H1 (cell line): ENCODE measurements at regions not wholly inside any gene's neighbourhood (a gene's known extent, or its start where the extent isn't known, plus 50 kb on each side); places are given as distances from the start of the nearest gene placed in this dataset.

Source experiments
- CTCF ChIA-PET: fragments of 300-600 bp; sonication (Branson Sonifier 250); formaldehyde crosslinking; loops from one replicate; lab custom pipeline; 2021; ENCODE audit not compliant: partially characterized antibody; lab: Charles Lee
- POLR2A ChIA-PET: fragments of 300-600 bp; sonication (Branson Sonifier 250); formaldehyde crosslinking; loops from one replicate; lab custom pipeline; 2021; ENCODE audit warnings: inconsistent platforms; ENCODE audit not compliant: partially characterized antibody; lab: Charles Lee
- DNase-seq, 2 experiments: peaks; one replicate each; pipeline versions ENCODE4 v3.0.0 to v3.0.0-alpha.2; 2010 to 2022; ENCODE audit warnings: low spot score in 2 of 2, low read depth in 1 of 2, mixed read lengths in 1 of 2
- FAIRE-seq: peaks from 2 replicates; lab custom pipeline; 2011; peaks lifted over from hg19 to GRCh38; lab: Jason Lieb, UNC
- H2AFZ ChIP-seq: 2 replicates; pipeline ENCODE4 v1.8.1; 2012; ENCODE audit warnings: low read length, inconsistent platforms
- H2AK5ac ChIP-seq: 2 replicates; pipeline ENCODE4 v1.6.1; 2013; ENCODE audit warnings: low read depth, low read length
- H2BK120ac ChIP-seq: replicated peaks from 2 replicates; pipeline ENCODE3; 2013; ENCODE audit warnings: low read depth, low read length, inconsistent platforms
- H2BK12ac ChIP-seq: 2 replicates; pipeline ENCODE4 v1.6.1; 2013; ENCODE audit warnings: low read depth, low read length
- H2BK15ac ChIP-seq: 2 replicates; pipeline ENCODE4 v1.6.1; 2013; ENCODE audit warnings: low read length
- H2BK20ac ChIP-seq: 2 replicates; pipeline ENCODE4 v1.6.1; 2013; ENCODE audit warnings: low read length
- H2BK5ac ChIP-seq: 2 replicates; pipeline ENCODE4 v1.6.1; 2013; ENCODE audit warnings: low read depth, low read length
- H3K14ac ChIP-seq: 2 replicates; pipeline ENCODE4 v1.6.1; 2013; ENCODE audit warnings: inconsistent platforms; ENCODE audit not compliant: insufficient read length
- H3K18ac ChIP-seq: 2 replicates; pipeline ENCODE4 v1.6.1; 2013; ENCODE audit warnings: low read length; ENCODE audit errors: extremely low read depth
- H3K23ac ChIP-seq: 2 replicates; pipeline ENCODE4 v1.6.1; 2013; ENCODE audit warnings: inconsistent platforms; ENCODE audit not compliant: insufficient read length
- H3K23me2 ChIP-seq: 2 replicates; pipeline ENCODE4 v1.6.1; 2013; ENCODE audit warnings: low read depth, low read length
- H3K27ac ChIP-seq: 2 replicates; pipeline ENCODE4 v1.6.1; 2011; ENCODE audit warnings: low read depth, low read length, inconsistent platforms
- H3K27me3 ChIP-seq, 4 experiments: replicated peaks in 1 of 4; 1 replicate in 1 of 4; 2 replicates in 3 of 4; pipeline versions ENCODE4 v1.6.1 to v1.8.1; 2011 to 2013; ENCODE audit warnings: low read length in 3 of 4, mild to moderate bottlenecking in 3 of 4, inconsistent platforms in 2 of 4, mixed read lengths in 2 of 4, moderate library complexity in 1 of 4; ENCODE audit not compliant: control insufficient read depth in 3 of 4, insufficient read depth in 3 of 4; ENCODE audit errors: extremely low read depth in 1 of 4
- H3K36me3 ChIP-seq, 4 experiments: 2 replicates each; pipeline versions ENCODE4 v1.6.1 to v1.8.1; 2011 to 2013; ENCODE audit warnings: mild to moderate bottlenecking in 4 of 4, low read length in 3 of 4, moderate library complexity in 2 of 4, control low read depth in 1 of 4, inconsistent platforms in 1 of 4; ENCODE audit not compliant: insufficient read depth in 4 of 4, control insufficient read depth in 2 of 4
- H3K4ac ChIP-seq: replicated peaks from 2 replicates; pipeline ENCODE3; 2013; ENCODE audit warnings: low read length, low read depth, mixed read lengths, inconsistent platforms; ENCODE audit not compliant: insufficient read length
- H3K4me1 ChIP-seq, 4 experiments: replicated peaks in 1 of 4; 1 replicate in 1 of 4; 2 replicates in 3 of 4; pipeline versions ENCODE4 v1.6.1 to v1.8.1; 2011 to 2013; ENCODE audit warnings: low read length in 3 of 4, inconsistent platforms in 2 of 4, mixed read lengths in 1 of 4; ENCODE audit not compliant: insufficient read depth in 4 of 4, control insufficient read depth in 3 of 4
- H3K4me2 ChIP-seq, 2 experiments: 2 replicates each; pipeline versions ENCODE4 v1.6.1 to v1.8.1; 2011 to 2013; ENCODE audit warnings: low read depth in 2 of 2, low read length in 2 of 2, control low read depth in 1 of 2, inconsistent platforms in 1 of 2, mild to moderate bottlenecking in 1 of 2; ENCODE audit not compliant: insufficient read depth in 1 of 2
- H3K4me3 ChIP-seq, 4 experiments: fragments of 200-600, 300-600 bp in 1 of 4; sonication (generic), shearing (Covaris generic), sonication (Bioruptor Twin) in 1 of 4; 2 replicates each; pipeline versions ENCODE4 v1.5.1 to v1.8.1; 2011 to 2016; ENCODE audit warnings: low read length in 4 of 4, low read depth in 3 of 4, control low read depth in 2 of 4, inconsistent platforms in 2 of 4, mild to moderate bottlenecking in 2 of 4, mixed read lengths in 1 of 4, moderate library complexity in 1 of 4; ENCODE audit not compliant: insufficient read depth in 2 of 4; ENCODE audit errors: extremely low read depth in 1 of 4
- H3K56ac ChIP-seq: replicated peaks from 2 replicates; pipeline ENCODE3; 2013; ENCODE audit warnings: low read depth, mild to moderate bottlenecking, mixed read lengths, low read length, inconsistent platforms; ENCODE audit not compliant: insufficient read length
- H3K79me1 ChIP-seq: 2 replicates; pipeline ENCODE4 v1.6.1; 2013; ENCODE audit warnings: low read depth, low read length, control low read depth
- H3K79me2 ChIP-seq, 2 experiments: 2 replicates each; pipeline versions ENCODE4 v1.6.1 to v1.8.1; 2012 to 2013; ENCODE audit warnings: low read length in 2 of 2, mild to moderate bottlenecking in 2 of 2, inconsistent platforms in 1 of 2; ENCODE audit not compliant: insufficient read depth in 2 of 2, control insufficient read depth in 1 of 2
- H3K9ac ChIP-seq, 4 experiments: replicated peaks in 1 of 4; 1 replicate in 1 of 4; 2 replicates in 3 of 4; pipeline versions ENCODE4 v1.6.1 to v1.8.1; 2011 to 2013; ENCODE audit warnings: low read depth in 3 of 4, low read length in 3 of 4, control low read depth in 2 of 4, mild to moderate bottlenecking in 2 of 4, moderate library complexity in 2 of 4, inconsistent platforms in 1 of 4; ENCODE audit errors: extremely low read depth in 1 of 4
- H3K9me3 ChIP-seq, 2 experiments: 2 replicates each; pipeline versions ENCODE4 v1.6.1 to v1.8.1; 2012 to 2013; ENCODE audit warnings: mild to moderate bottlenecking in 2 of 2, moderate library complexity in 2 of 2, control low read depth in 1 of 2, inconsistent platforms in 1 of 2, low read depth in 1 of 2, low read length in 1 of 2, mixed read lengths in 1 of 2; ENCODE audit not compliant: insufficient read depth in 2 of 2
- H4K20me1 ChIP-seq, 2 experiments: replicated peaks in 1 of 2; 2 replicates each; pipeline versions ENCODE3 to v1.8.1; 2011 to 2013; ENCODE audit warnings: inconsistent platforms in 2 of 2, low read length in 2 of 2, mild to moderate bottlenecking in 1 of 2; ENCODE audit not compliant: insufficient read depth in 2 of 2, control insufficient read depth in 1 of 2
- H4K5ac ChIP-seq: 2 replicates; pipeline ENCODE4 v1.6.1; 2013; ENCODE audit warnings: low read length, low read depth, mixed read lengths, inconsistent platforms; ENCODE audit not compliant: insufficient read length
- H4K8ac ChIP-seq: 2 replicates; pipeline ENCODE4 v1.8.0; 2013; ENCODE audit warnings: mild to moderate bottlenecking, moderate library complexity, low read length, inconsistent platforms; ENCODE audit not compliant: insufficient read depth; ENCODE audit errors: extremely low read depth
- H4K91ac ChIP-seq: replicated peaks from 2 replicates; pipeline ENCODE3; 2013; ENCODE audit warnings: low read length, mixed read lengths, inconsistent platforms; ENCODE audit not compliant: insufficient read length
- BCL11A ChIP-seq, 2 experiments: IDR thresholded peaks; one replicate each; pipeline ENCODE4 v1.6.1; 2011; ENCODE audit warnings: low read depth in 2 of 2, low read length in 2 of 2, mild to moderate bottlenecking in 2 of 2
- CHD2 ChIP-seq: IDR thresholded peaks from 2 replicates; pipeline ENCODE4 v1.6.1; 2012; ENCODE audit warnings: low read length, improper control_type of control experiment
- GABPA ChIP-seq: IDR thresholded peaks from 2 replicates; pipeline ENCODE4 v1.6.1; 2011; ENCODE audit warnings: mild to moderate bottlenecking, low read length, moderate library complexity, borderline replicate concordance; ENCODE audit not compliant: insufficient read depth
- KDM1A ChIP-seq: fragments of 200-600, 300-600 bp; sonication (generic); IDR thresholded peaks from 2 replicates; pipeline ENCODE4 v1.7.1; 2016; ENCODE audit warnings: mild to moderate bottlenecking, low read length, borderline replicate concordance
- KDM5A ChIP-seq: fragments of 200-600 bp; IDR thresholded peaks from 2 replicates; pipeline ENCODE4 v1.7.1; 2012; ENCODE audit warnings: mild to moderate bottlenecking, low read length, inconsistent platforms, mixed read lengths
- MAFK ChIP-seq: IDR thresholded peaks from 2 replicates; pipeline ENCODE4 v1.6.1; 2012; ENCODE audit warnings: low read depth, mild to moderate bottlenecking, improper control_type of control experiment, low read length
- MAX ChIP-seq: IDR thresholded peaks from 2 replicates; pipeline ENCODE4 v1.6.1; 2012; ENCODE audit warnings: inconsistent platforms
- NANOG ChIP-seq: IDR thresholded peaks from 2 replicates; pipeline ENCODE4 v1.6.1; 2011; ENCODE audit warnings: low read length, low read depth, mild to moderate bottlenecking, inconsistent platforms; ENCODE audit not compliant: insufficient read depth, poor library complexity, severe bottlenecking
- PHF8 ChIP-seq: fragments of 200-600 bp; sonication (generic); conservative IDR thresholded peaks from 2 replicates; pipeline ENCODE4 v1.7.1; 2012; ENCODE audit warnings: low read depth, mild to moderate bottlenecking, inconsistent platforms, low read length, moderate library complexity
- SIN3A ChIP-seq, 2 experiments: IDR thresholded peaks in 1 of 2; conservative IDR thresholded peaks in 1 of 2; 2 replicates each; pipeline ENCODE4 v1.6.1; 2011 to 2012; ENCODE audit warnings: low read length in 2 of 2, improper control_type of control experiment in 1 of 2, low read depth in 1 of 2, mild to moderate bottlenecking in 1 of 2
- SP4 ChIP-seq: IDR thresholded peaks from 2 replicates; pipeline ENCODE4 v1.6.1; 2012; ENCODE audit warnings: low read length, inconsistent platforms
- SRF ChIP-seq: IDR thresholded peaks from 2 replicates; pipeline ENCODE4 v1.6.1; 2011; ENCODE audit warnings: mild to moderate bottlenecking, low read depth, low read length, moderate library complexity
- TCF12 ChIP-seq: IDR thresholded peaks from 2 replicates; pipeline ENCODE4 v1.6.1; 2011; ENCODE audit warnings: low read depth, mild to moderate bottlenecking, low read length
- USF2 ChIP-seq: IDR thresholded peaks from 2 replicates; pipeline ENCODE4 v1.6.1; 2011; ENCODE audit warnings: low read length, improper control_type of control experiment
- whole genome bisulfite sequencing, 2 experiments: shearing (Covaris generic) in 1 of 2; methylation state at CpG; one replicate each; pipeline versions ENCODE4 v1.1.6 to v1.1.7; 2013 to 2015; ENCODE audit warnings: low lambda C conversion rate in 2 of 2, mixed read lengths in 2 of 2, inconsistent platforms in 1 of 2, low coverage in 1 of 2, missing lambda C conversion rate in 1 of 2; ENCODE audit not compliant: insufficient replicate concordance in 2 of 2, insufficient coverage in 1 of 2, insufficient read length in 1 of 2; ENCODE audit errors: extremely low coverage in 1 of 2, missing lambda C conversion rate in 1 of 2; 5-methylcytosine and 5-hydroxymethylcytosine counted together

- no peak for FAIRE-seq
- no peak overlapping the region for H4K91ac ChIP-seq
- no peak overlapping the region for H2BK20ac ChIP-seq
- no peak overlapping the region for H3K4me3 ChIP-seq
- no peaks in the 10 kb centered on the region for H4K20me1 ChIP-seq
- H3K56ac ChIP-seq = no peak overlapping the region
- no peak overlapping the region for H2BK15ac ChIP-seq
- no peak overlapping the region for H2AFZ ChIP-seq
- H2BK120ac ChIP-seq = no peak overlapping the region
- no peaks in the 10 kb centered on the region for H3K79me1 ChIP-seq
- no peak overlapping the region for H3K4me2 ChIP-seq
- H3K18ac ChIP-seq = no peak overlapping the region
- DNase-seq = no peak
- 89% methylated on average over 1 of the region's 1 CpG; no CpG with 5 or more reads in 1 of the 2 experiments for WGBS, 2 experiments
- H4K8ac ChIP-seq = no peak overlapping the region
- H2AK5ac ChIP-seq = no peak overlapping the region
- CTCF ChIA-PET = no interaction called here
- no peak overlapping the region for H2BK5ac ChIP-seq
- no peak overlapping the region for H2BK12ac ChIP-seq
- TF ChIP-seq CHD2 (no peak), BCL11A (IDR thresholded peaks at IDR 0.05; ENCODE audit: low read depth in 2 of 2, low read length in 2 of 2) (no peak), SRF (no peak), PHF8 (no peak), MAFK (no peak), TCF12 (no peak), NANOG (no peak), KDM1A (no peak), USF2 (no peak), SIN3A (conservative IDR thresholded peaks at IDR 0.05 in 1 of 2, IDR thresholded peaks at IDR 0.05 in 1 of 2; ENCODE audit: low read depth in 1 of 2, low read length in 2 of 2) (no peak), MAX (no peak), GABPA (no peak), SP4 (no peak), KDM5A (no peak)
- H3K27me3 ChIP-seq = no peaks in the 10 kb centered on the region
- H3K4me1 ChIP-seq = 0 out of 7 replicates have a peak, but pooled peaks cover 0 to 4% (median 0%) of the 10 kb centered on the region in 4 experiments
- no peaks in the 10 kb centered on the region for H3K36me3 ChIP-seq
- H3K4ac ChIP-seq = no peak overlapping the region
- no peak overlapping the region for H3K9ac ChIP-seq
- no peak overlapping the region for H3K27ac ChIP-seq
- no peak overlapping the region for H4K5ac ChIP-seq
- H3K9me3 ChIP-seq = no peaks in the 10 kb centered on the region
- H3K79me2 ChIP-seq = no peaks in the 10 kb centered on the region
- H3K23ac ChIP-seq = no peak overlapping the region
- no peaks in the 10 kb centered on the region for H3K23me2 ChIP-seq
- POLR2A ChIA-PET = no interaction called here
- no peak overlapping the region for H3K14ac ChIP-seq
These were observed 474.7 kb downstream of the TRIML1 start for GRCh38 chr4:188613976-188614375.
